HepG2 (cell line): ENCODE measurements at regions not wholly inside any gene's neighbourhood (a gene's known extent, or its start where the extent isn't known, plus 50 kb on each side); places are given as distances from the start of the nearest gene placed in this dataset.
A peak's percentile ranks its signal among the peaks of the same experiment; 100 is the strongest.

ENCODE experiments used
- ATAC-seq: fragments of 200-7000 bp; cut with Tn5 transposase; 3 replicates; pipeline ENCODE4 v1.9.1; 2020; ENCODE audit warnings: mild to moderate bottlenecking, moderate library complexity
- BruUV-seq: library from RNA; stranded (reverse); fragments of 400-500 nt; replicated peaks from 2 replicates; lab custom pipeline; 2021; lab: Mats Ljungman, UMichigan
- CTCF ChIA-PET: fragments of 300-600 bp; formaldehyde crosslinking; extraction: SDS; loops from one replicate; lab custom pipeline; 2021; ENCODE audit warnings: low total read pairs, inconsistent platforms, low intra/inter-chr PET ratio; lab: Yijun Ruan, JAX
- POLR2A ChIA-PET: fragments of 350-600 bp; sonication (Branson Sonifier 250); formaldehyde crosslinking; loops from one replicate; lab custom pipeline; 2020; ENCODE audit warnings: antibody characterized with exemption, inconsistent platforms; lab: Yijun Ruan, JAX
- DNase-seq: peaks from one replicate; pipeline ENCODE4 v3.0.0-alpha.2; 2015; ENCODE audit warnings: low spot score
- FAIRE-seq: peaks from 3 replicates; lab custom pipeline; 2011; peaks lifted over from hg19 to GRCh38; lab: Jason Lieb, UNC
- H2AFZ ChIP-seq: one replicate; pipeline ENCODE4 v1.6.1; 2011; ENCODE audit warnings: low read length, inconsistent platforms
- H3K27ac ChIP-seq: fragments of 300-600 bp; 3 replicates; pipeline ENCODE4 v1.8.0; 2011; ENCODE audit warnings: mixed run types, mild to moderate bottlenecking, mixed read lengths, low read length, inconsistent platforms; ENCODE audit not compliant: insufficient read depth; ENCODE audit errors: extremely low read length
- H3K27me3 ChIP-seq, 2 experiments: fragments of 200-600 bp in 1 of 2; 2 replicates in 1 of 2; 3 replicates in 1 of 2; pipeline versions ENCODE4 v1.6.0 to v1.8.0; 2011; ENCODE audit warnings: low read length in 2 of 2, mild to moderate bottlenecking in 2 of 2, moderate library complexity in 2 of 2, inconsistent platforms in 1 of 2; ENCODE audit not compliant: insufficient read depth in 2 of 2, control insufficient read depth in 1 of 2
- H3K36me3 ChIP-seq, 2 experiments: fragments of 200-600 bp in 1 of 2; replicated peaks in 1 of 2; 2 replicates in 1 of 2; 3 replicates in 1 of 2; pipeline versions ENCODE4 v1.5.1 to v1.8.0; 2011; ENCODE audit warnings: low read length in 2 of 2, inconsistent platforms in 1 of 2; ENCODE audit not compliant: insufficient read depth in 2 of 2, control insufficient read depth in 1 of 2
- H3K4me1 ChIP-seq: 2 replicates; pipeline ENCODE4 v1.5.1; 2012; ENCODE audit warnings: low read length, inconsistent platforms; ENCODE audit not compliant: insufficient read depth
- H3K4me2 ChIP-seq: 2 replicates; pipeline ENCODE4 v1.6.0; 2011; ENCODE audit warnings: low read depth, low read length, inconsistent platforms
- H3K4me3 ChIP-seq, 3 experiments: fragments of 200-600 bp in 1 of 3; sonication (generic), shearing (Covaris generic) in 1 of 3; replicated peaks in 1 of 3; 2 replicates each; pipeline ENCODE4 v1.5.1; 2011 to 2016; ENCODE audit warnings: low read length in 3 of 3, inconsistent platforms in 2 of 3, low read depth in 2 of 3, mild to moderate bottlenecking in 2 of 3, control low read depth in 1 of 3, mixed read lengths in 1 of 3; ENCODE audit not compliant: insufficient read depth in 1 of 3
- H3K79me2 ChIP-seq: one replicate; pipeline ENCODE4 v1.6.1; 2011; ENCODE audit warnings: low read length, inconsistent platforms; ENCODE audit not compliant: insufficient read depth
- H3K9ac ChIP-seq: 2 replicates; pipeline ENCODE4 v1.6.0; 2011; ENCODE audit warnings: mild to moderate bottlenecking, low read depth, low read length, inconsistent platforms; ENCODE audit not compliant: insufficient read depth
- H3K9me3 ChIP-seq: 2 replicates; pipeline ENCODE4 v1.5.1; 2012; ENCODE audit warnings: mild to moderate bottlenecking, low read length
- H4K20me1 ChIP-seq: 2 replicates; pipeline ENCODE4 v1.6.0; 2011; ENCODE audit warnings: inconsistent platforms, mild to moderate bottlenecking, low read length, moderate library complexity; ENCODE audit not compliant: insufficient read depth
- CHCHD3 ChIP-seq: sonication (generic); formaldehyde crosslinking; IDR thresholded peaks from 2 replicates; pipeline ENCODE4 v1.8.0; 2022; ENCODE audit warnings: mild to moderate bottlenecking, missing genetic modification reagents, moderate library complexity
- HOXD1 ChIP-seq: sonication (generic); formaldehyde crosslinking; IDR thresholded peaks from 2 replicates; pipeline ENCODE4 v1.5.0; 2020; ENCODE audit warnings: missing genetic modification reagents
- KLF6 ChIP-seq: IDR thresholded peaks from 2 replicates; pipeline ENCODE4 v1.8.0; 2016; ENCODE audit warnings: missing biosample characterization, missing genetic modification reagents
- SYNCRIP ChIP-seq: fragments of 200-400 bp; formaldehyde crosslinking; IDR thresholded peaks from 2 replicates; pipeline ENCODE4 v1.6.1; 2018; ENCODE audit warnings: mild to moderate bottlenecking, low read depth, low read length; ENCODE audit not compliant: insufficient read depth
- ZFP37 ChIP-seq: sonication (generic); formaldehyde crosslinking; IDR thresholded peaks from 2 replicates; pipeline ENCODE4 v1.4.0; 2020; ENCODE audit warnings: missing genetic modification reagents, borderline replicate concordance
- ZNF232 ChIP-seq: sonication (generic); formaldehyde crosslinking; IDR thresholded peaks from 2 replicates; pipeline ENCODE4 v1.4.0; 2020; ENCODE audit warnings: missing genetic modification reagents, borderline replicate concordance
- ZNF383 ChIP-seq: sonication (generic); formaldehyde crosslinking; IDR thresholded peaks from 2 replicates; pipeline ENCODE4 v1.4.0; 2020; ENCODE audit warnings: missing genetic modification reagents, mild to moderate bottlenecking, borderline replicate concordance
- ZNF558 ChIP-seq: sonication (generic); formaldehyde crosslinking; IDR thresholded peaks from 2 replicates; pipeline ENCODE4 v1.9.0; 2022; ENCODE audit warnings: mild to moderate bottlenecking, missing genetic modification reagents, borderline replicate concordance
- ZNF562 ChIP-seq: sonication (generic); formaldehyde crosslinking; IDR thresholded peaks from 2 replicates; pipeline ENCODE4 v1.8.0; 2022; ENCODE audit warnings: missing genetic modification reagents, borderline replicate concordance
- ZNF570 ChIP-seq: sonication (generic); formaldehyde crosslinking; IDR thresholded peaks from 2 replicates; pipeline ENCODE4 v1.4.0; 2020; ENCODE audit warnings: mild to moderate bottlenecking, missing genetic modification reagents, borderline replicate concordance
- WGBS: methylation state at CpG from one replicate; pipeline ENCODE4 v1.1.6; 2017; ENCODE audit warnings: low lambda C conversion rate; 5-methylcytosine and 5-hydroxymethylcytosine counted together
- in situ Hi-C: cut with HindIII; loops from 2 replicates; pipeline ENCODE4 v1.10.0; 2017; ENCODE audit warnings: low pct_unique_long_range_greater_than_20kb; ENCODE audit not compliant: extremely low pct_ligation_motif_present
- intact Hi-C: fragments of 100-400 bp; cut with micrococcal nuclease; formaldehyde crosslinking; loops from one replicate; pipeline ENCODE4 v1.10.0; 2022; ENCODE audit not compliant: unreplicated experiment
- TF ChIP-seq, protein P1 (sequence below): conservative IDR thresholded peaks from 2 replicates; pipeline ENCODE4 v1.6.1; 2018; ENCODE audit warnings: missing genetic modification reagents
- TF ChIP-seq, protein P2 (sequence below): sonication (generic); formaldehyde crosslinking; IDR thresholded peaks from 2 replicates; pipeline ENCODE4 v1.5.0; 2020; ENCODE audit warnings: missing genetic modification reagents
- TF ChIP-seq, protein P3 (sequence below): sonication (generic); formaldehyde crosslinking; IDR thresholded peaks from 2 replicates; pipeline ENCODE4 v1.8.0; 2022; ENCODE audit warnings: missing genetic modification reagents, low read depth, mild to moderate bottlenecking, borderline replicate concordance
- TF ChIP-seq, protein P4 (sequence below): sonication (generic); formaldehyde crosslinking; IDR thresholded peaks from 2 replicates; pipeline ENCODE4 v1.4.0; 2020; ENCODE audit warnings: missing genetic modification reagents

DNA sequence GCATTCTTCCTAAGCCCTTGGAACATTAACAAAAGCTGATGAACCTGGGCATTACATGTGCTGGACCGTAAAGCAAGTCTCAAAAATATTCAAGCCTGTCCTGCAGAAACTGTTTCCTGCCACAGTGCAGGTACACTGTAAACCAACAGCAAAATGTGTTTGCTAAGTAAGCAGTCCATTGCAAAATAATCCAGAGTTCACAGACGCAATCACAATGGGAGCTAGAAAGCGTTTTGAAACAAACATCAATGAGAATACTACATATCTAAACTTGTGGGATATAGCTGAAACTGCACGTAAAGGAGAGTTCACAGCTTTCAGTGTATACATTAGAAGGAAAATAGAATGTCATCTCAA is 61.6 kb downstream of the RGS12 start:
- Histone ChIP-seq H2AFZ (no peak overlapping the region), H3K4me1 (peaks cover 56% of the 10 kb centered on the region), H3K36me3 (no peaks in the 10 kb centered on the region), H3K4me2 (peak overlapping the region; percentile 82), H4K20me1 (no peaks in the 10 kb centered on the region), H3K79me2 (peaks cover 13% of the 10 kb centered on the region), H3K27ac (peak overlapping the region; percentile 92), H3K9ac (peak overlapping the region; percentile 53), H3K27me3 (no peaks in the 10 kb centered on the region), H3K9me3 (peaks cover 20% of the 10 kb centered on the region), H3K4me3 (peak overlapping the region in 2 of 3 experiments; percentile 22 to 49; a peak in 2 of 6 replicates)
- no TSS peak for BruUV-seq
- ChIA-PET POLR2A (interaction anchor here (0.9 to 3.6 kb wide), 6 partner anchors 9 to 482 kb away, joined by 3 to 25 read pairs (median 8); partner anchors contain the start of gene HGFAC), CTCF (no interaction called here)
- peak; percentile 98 for ATAC-seq
- FAIRE-seq = peak; percentile 95
- in situ Hi-C loops = no loop called here
- WGBS = under 1% methylated on average over 4 of the region's 4 CpGs
- peak; percentile 96 for DNase-seq
- intact Hi-C loops = loop anchor here (1.0 to 2.0 kb wide), 3 partner anchors 31 to 88 kb away; no protein-coding TSS in a partner anchor
- TF ChIP-seq CHCHD3 (no peak), SYNCRIP (no peak), HOXD1 (CRISPR knock-in tag) (peak; percentile 83), ZNF570 (no peak), ZNF232 (CRISPR knock-in tag) (no peak), ZFP37 (CRISPR knock-in tag) (no peak), ZNF558 (no peak), ZNF562 (no peak), ZNF383 (CRISPR knock-in tag) (no peak), KLF6 (peak; percentile 74; the same call in 1 of the 2 replicates)
- TF ChIP-seq, protein P1, sequence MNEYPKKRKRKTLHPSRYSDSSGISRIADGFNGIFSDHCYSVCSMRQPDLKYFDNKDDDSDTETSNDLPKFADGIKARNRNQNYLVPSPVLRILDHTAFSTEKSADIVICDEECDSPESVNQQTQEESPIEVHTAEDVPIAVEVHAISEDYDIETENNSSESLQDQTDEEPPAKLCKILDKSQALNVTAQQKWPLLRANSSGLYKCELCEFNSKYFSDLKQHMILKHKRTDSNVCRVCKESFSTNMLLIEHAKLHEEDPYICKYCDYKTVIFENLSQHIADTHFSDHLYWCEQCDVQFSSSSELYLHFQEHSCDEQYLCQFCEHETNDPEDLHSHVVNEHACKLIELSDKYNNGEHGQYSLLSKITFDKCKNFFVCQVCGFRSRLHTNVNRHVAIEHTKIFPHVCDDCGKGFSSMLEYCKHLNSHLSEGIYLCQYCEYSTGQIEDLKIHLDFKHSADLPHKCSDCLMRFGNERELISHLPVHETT (CRISPR knock-in tag) = no peak
- TF ChIP-seq, protein P2, sequence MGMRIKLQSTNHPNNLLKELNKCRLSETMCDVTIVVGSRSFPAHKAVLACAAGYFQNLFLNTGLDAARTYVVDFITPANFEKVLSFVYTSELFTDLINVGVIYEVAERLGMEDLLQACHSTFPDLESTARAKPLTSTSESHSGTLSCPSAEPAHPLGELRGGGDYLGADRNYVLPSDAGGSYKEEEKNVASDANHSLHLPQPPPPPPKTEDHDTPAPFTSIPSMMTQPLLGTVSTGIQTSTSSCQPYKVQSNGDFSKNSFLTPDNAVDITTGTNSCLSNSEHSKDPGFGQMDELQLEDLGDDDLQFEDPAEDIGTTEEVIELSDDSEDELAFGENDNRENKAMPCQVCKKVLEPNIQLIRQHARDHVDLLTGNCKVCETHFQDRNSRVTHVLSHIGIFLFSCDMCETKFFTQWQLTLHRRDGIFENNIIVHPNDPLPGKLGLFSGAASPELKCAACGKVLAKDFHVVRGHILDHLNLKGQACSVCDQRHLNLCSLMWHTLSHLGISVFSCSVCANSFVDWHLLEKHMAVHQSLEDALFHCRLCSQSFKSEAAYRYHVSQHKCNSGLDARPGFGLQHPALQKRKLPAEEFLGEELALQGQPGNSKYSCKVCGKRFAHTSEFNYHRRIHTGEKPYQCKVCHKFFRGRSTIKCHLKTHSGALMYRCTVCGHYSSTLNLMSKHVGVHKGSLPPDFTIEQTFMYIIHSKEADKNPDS (CRISPR knock-in tag) = no peak; the same call in 1 of the 2 replicates
- TF ChIP-seq, protein P3, sequence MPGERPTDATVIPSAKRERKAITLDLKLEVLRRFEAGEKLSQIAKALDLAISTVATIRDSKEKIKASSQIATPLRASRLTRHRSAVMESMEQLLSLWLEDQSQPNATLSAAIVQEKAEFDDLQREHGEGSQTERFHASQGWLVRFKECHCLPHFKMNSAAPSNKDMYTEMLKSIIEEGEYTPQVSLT (CRISPR knock-in tag) = no peak
- TF ChIP-seq, protein P4, sequence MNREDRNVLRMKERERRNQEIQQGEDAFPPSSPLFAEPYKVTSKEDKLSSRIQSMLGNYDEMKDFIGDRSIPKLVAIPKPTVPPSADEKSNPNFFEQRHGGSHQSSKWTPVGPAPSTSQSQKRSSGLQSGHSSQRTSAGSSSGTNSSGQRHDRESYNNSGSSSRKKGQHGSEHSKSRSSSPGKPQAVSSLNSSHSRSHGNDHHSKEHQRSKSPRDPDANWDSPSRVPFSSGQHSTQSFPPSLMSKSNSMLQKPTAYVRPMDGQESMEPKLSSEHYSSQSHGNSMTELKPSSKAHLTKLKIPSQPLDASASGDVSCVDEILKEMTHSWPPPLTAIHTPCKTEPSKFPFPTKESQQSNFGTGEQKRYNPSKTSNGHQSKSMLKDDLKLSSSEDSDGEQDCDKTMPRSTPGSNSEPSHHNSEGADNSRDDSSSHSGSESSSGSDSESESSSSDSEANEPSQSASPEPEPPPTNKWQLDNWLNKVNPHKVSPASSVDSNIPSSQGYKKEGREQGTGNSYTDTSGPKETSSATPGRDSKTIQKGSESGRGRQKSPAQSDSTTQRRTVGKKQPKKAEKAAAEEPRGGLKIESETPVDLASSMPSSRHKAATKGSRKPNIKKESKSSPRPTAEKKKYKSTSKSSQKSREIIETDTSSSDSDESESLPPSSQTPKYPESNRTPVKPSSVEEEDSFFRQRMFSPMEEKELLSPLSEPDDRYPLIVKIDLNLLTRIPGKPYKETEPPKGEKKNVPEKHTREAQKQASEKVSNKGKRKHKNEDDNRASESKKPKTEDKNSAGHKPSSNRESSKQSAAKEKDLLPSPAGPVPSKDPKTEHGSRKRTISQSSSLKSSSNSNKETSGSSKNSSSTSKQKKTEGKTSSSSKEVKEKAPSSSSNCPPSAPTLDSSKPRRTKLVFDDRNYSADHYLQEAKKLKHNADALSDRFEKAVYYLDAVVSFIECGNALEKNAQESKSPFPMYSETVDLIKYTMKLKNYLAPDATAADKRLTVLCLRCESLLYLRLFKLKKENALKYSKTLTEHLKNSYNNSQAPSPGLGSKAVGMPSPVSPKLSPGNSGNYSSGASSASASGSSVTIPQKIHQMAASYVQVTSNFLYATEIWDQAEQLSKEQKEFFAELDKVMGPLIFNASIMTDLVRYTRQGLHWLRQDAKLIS (CRISPR knock-in tag) = no peak
